Karpas-422 (cell line): ENCODE measurements at regions not wholly inside any gene's neighbourhood (a gene's known extent, or its start where the extent isn't known, plus 50 kb on each side); places are given as distances from the start of the nearest gene placed in this dataset.
A peak's percentile ranks its signal among the peaks of the same experiment; 100 is the strongest.

ENCODE experiments used
- DNase-seq: peaks from one replicate; pipeline ENCODE4 v3.0.0-alpha.2; 2015
- H2AFZ ChIP-seq: fragments of 200-600 bp; sonication (generic); 2 replicates; pipeline ENCODE4 v1.6.1; 2014; ENCODE audit warnings: antibody characterized with exemption, low read length, mixed read lengths
- H3K27ac ChIP-seq: fragments of 200-600 bp; sonication (generic); 2 replicates; pipeline ENCODE4 v1.5.1; 2014; ENCODE audit warnings: mild to moderate bottlenecking, low read length, moderate library complexity
- H3K27me3 ChIP-seq: fragments of 200-600 bp; sonication (generic); 2 replicates; pipeline ENCODE4 v1.6.1; 2014; ENCODE audit warnings: low read length, mixed read lengths
- H3K36me3 ChIP-seq: fragments of 200-600 bp; sonication (generic); 2 replicates; pipeline ENCODE4 v1.6.1; 2014; ENCODE audit warnings: low read length, mixed read lengths; ENCODE audit not compliant: insufficient read depth
- H3K4me1 ChIP-seq: fragments of 200-600 bp; sonication (generic); 2 replicates; pipeline ENCODE4 v1.6.1; 2014; ENCODE audit warnings: mild to moderate bottlenecking, low read length, mixed read lengths
- H3K4me2 ChIP-seq: fragments of 200-600 bp; sonication (generic); 2 replicates; pipeline ENCODE4 v1.6.1; 2014; ENCODE audit warnings: low read length, low read depth, mild to moderate bottlenecking; ENCODE audit not compliant: poor library complexity, severe bottlenecking
- H3K4me3 ChIP-seq: fragments of 200-600 bp; sonication (generic); 2 replicates; pipeline ENCODE4 v1.5.1; 2014; ENCODE audit warnings: mild to moderate bottlenecking, antibody characterized with exemption, low read length, mixed read lengths
- H3K79me2 ChIP-seq: fragments of 200-600 bp; sonication (generic); 2 replicates; pipeline ENCODE4 v1.6.1; 2014; ENCODE audit warnings: mild to moderate bottlenecking, low read length, mixed read lengths
- H3K9ac ChIP-seq: fragments of 200-600 bp; sonication (generic); 2 replicates; pipeline ENCODE4 v1.6.0; 2014; ENCODE audit warnings: low read length
- H3K9me2 ChIP-seq: fragments of 200-600 bp; sonication (generic), shearing (Covaris generic); replicated peaks from 2 replicates; pipeline ENCODE4 v1.6.0; 2014; ENCODE audit warnings: mild to moderate bottlenecking, low read length, moderate library complexity; ENCODE audit not compliant: insufficient read depth
- H3K9me3 ChIP-seq: fragments of 300-700, 200-600 bp; sonication (generic); 2 replicates; pipeline ENCODE4 v1.6.1; 2014; ENCODE audit warnings: low read length, mixed read lengths
- H4K20me1 ChIP-seq: fragments of 200-600 bp; sonication (generic); 2 replicates; pipeline ENCODE4 v1.6.1; 2014; ENCODE audit warnings: mild to moderate bottlenecking, antibody characterized with exemption, low read length, low read depth; ENCODE audit not compliant: insufficient read depth

DNA sequence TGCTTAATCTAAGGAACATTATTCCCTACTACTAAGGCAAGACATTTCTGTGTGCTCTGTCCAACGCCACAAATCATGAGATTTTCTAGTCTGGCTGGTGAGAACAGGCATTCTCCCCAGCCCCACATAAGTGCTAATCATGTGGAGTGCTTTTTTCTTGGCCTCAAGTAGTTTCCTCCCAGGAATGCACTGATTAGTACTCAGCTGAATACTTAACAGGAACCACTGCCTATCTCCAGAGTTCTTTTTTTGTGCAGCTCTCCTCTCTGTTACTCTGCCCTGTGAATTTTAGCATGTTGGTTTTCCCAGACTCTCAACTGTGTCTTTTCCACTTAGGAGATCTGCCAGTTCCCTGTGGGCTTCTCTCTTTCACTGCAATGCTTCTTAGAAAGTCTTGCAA, 1098.5 kb upstream of the LRRTM3 start:
- Histone ChIP-seq H3K79me2 (no peaks in the 10 kb centered on the region), H3K4me3 (no peak overlapping the region), H3K9me2 (no peaks in the 10 kb centered on the region), H3K27ac (peak overlapping the region; percentile 73), H3K27me3 (no peaks in the 10 kb centered on the region), H3K4me1 (peaks cover 39% of the 10 kb centered on the region), H2AFZ (no peak overlapping the region), H3K9ac (no peak overlapping the region; the same call in 1 of the 2 replicates), H3K9me3 (peaks cover 3% of the 10 kb centered on the region; the same call in 1 of the 2 replicates), H3K4me2 (no peak overlapping the region), H4K20me1 (no peaks in the 10 kb centered on the region), H3K36me3 (peaks cover 43% of the 10 kb centered on the region)
- no peak for DNase-seq

DNA sequence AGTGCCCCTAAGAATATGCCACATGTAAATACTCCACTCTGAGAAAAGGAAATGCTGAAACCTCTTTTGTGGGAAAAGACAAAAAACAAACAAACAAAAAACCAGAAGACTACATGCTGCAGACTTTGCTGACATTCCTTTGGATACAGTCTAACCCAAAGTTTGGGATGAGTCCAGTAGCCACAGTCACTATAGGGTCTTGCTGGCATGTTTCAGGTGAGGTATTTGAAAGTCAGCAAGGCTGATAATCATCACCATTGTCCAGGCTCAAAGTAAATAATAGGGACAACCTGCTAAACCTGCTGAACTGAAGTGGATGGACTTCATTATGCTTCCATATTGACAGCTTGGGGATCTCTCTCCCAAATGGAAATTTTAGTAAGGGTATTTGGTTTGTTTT, 1087.0 kb upstream of the LRRTM3 start:
- H3K9me2 ChIP-seq = no peaks in the 10 kb centered on the region
- H3K36me3 ChIP-seq = peaks cover 78% of the 10 kb centered on the region
- H3K9ac ChIP-seq = no peak overlapping the region
- H3K4me2 ChIP-seq = no peak overlapping the region
- H3K27me3 ChIP-seq = no peaks in the 10 kb centered on the region
- no peak overlapping the region for H3K4me3 ChIP-seq
- H3K27ac ChIP-seq = no peak overlapping the region; the same call in 1 of the 2 replicates
- DNase-seq = no peak
- peaks cover 30% of the 10 kb centered on the region for H3K4me1 ChIP-seq
- H2AFZ ChIP-seq = no peak overlapping the region
- H3K9me3 ChIP-seq = peaks cover 8% of the 10 kb centered on the region; the same call in 1 of the 2 replicates
- no peaks in the 10 kb centered on the region for H4K20me1 ChIP-seq
- peaks cover 35% of the 10 kb centered on the region for H3K79me2 ChIP-seq

GRCh38 chr10:65843203-65843602, 1082.6 kb upstream of the LRRTM3 start:
- peaks cover 75% of the 10 kb centered on the region for H3K79me2 ChIP-seq
- H3K4me3 ChIP-seq = no peak overlapping the region
- H3K9me2 ChIP-seq = no peaks in the 10 kb centered on the region
- peak overlapping the region; percentile 83 for H3K27ac ChIP-seq
- H3K36me3 ChIP-seq = peaks cover 45% of the 10 kb centered on the region
- peaks cover 8% of the 10 kb centered on the region; the same call in 1 of the 2 replicates for H3K9me3 ChIP-seq
- DNase-seq = peak; percentile 88
- H3K9ac ChIP-seq = no peak overlapping the region; the same call in 1 of the 2 replicates
- H3K4me1 ChIP-seq = peaks cover 58% of the 10 kb centered on the region
- no peaks in the 10 kb centered on the region for H3K27me3 ChIP-seq
- peak overlapping the region; percentile 36 for H3K4me2 ChIP-seq
- no peaks in the 10 kb centered on the region for H4K20me1 ChIP-seq
- no peak overlapping the region for H2AFZ ChIP-seq

DNA sequence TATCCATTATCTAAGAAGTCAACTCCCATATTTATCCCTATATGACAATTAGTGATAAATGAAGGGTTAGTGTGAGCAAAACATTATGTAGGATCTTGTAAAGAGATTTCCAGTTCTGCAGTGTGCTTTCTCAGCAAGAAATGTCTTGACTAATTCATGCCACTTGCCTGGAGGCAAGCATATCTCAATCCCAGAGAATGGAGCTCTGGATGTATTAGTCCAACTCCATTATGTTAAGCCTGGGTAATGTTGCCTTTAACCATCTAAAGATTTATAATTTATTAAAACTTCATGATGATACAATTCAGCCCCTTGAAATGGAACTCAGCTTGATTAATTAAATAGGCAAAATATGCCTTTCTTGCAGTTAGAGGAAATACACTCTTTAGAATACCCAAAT, 1079.9 kb upstream of the LRRTM3 start:
- H3K36me3 ChIP-seq = peaks cover 34% of the 10 kb centered on the region
- H3K27ac ChIP-seq = peak overlapping the region; percentile 83
- peaks cover 3% of the 10 kb centered on the region; the same call in 1 of the 2 replicates for H3K9me3 ChIP-seq
- H3K9ac ChIP-seq = no peak overlapping the region
- H3K9me2 ChIP-seq = no peaks in the 10 kb centered on the region
- DNase-seq = no peak
- H3K4me2 ChIP-seq = peak overlapping the region; percentile 55
- no peak overlapping the region for H2AFZ ChIP-seq
- no peaks in the 10 kb centered on the region for H4K20me1 ChIP-seq
- peaks cover 90% of the 10 kb centered on the region for H3K79me2 ChIP-seq
- no peaks in the 10 kb centered on the region for H3K27me3 ChIP-seq
- peak overlapping the region; percentile 1; the same call in 1 of the 2 replicates for H3K4me3 ChIP-seq
- H3K4me1 ChIP-seq = peaks cover 64% of the 10 kb centered on the region

- H3K27ac ChIP-seq = peak overlapping the region; percentile 83
- peak overlapping the region; percentile 40 for H3K9ac ChIP-seq
- no peaks in the 10 kb centered on the region for H4K20me1 ChIP-seq
- no peak overlapping the region for H2AFZ ChIP-seq
- H3K36me3 ChIP-seq = peaks cover 30% of the 10 kb centered on the region
- DNase-seq = no peak
- peaks cover 88% of the 10 kb centered on the region for H3K79me2 ChIP-seq
- H3K4me3 ChIP-seq = peak overlapping the region; percentile 1; the same call in 1 of the 2 replicates
- H3K4me1 ChIP-seq = peaks cover 64% of the 10 kb centered on the region
- H3K27me3 ChIP-seq = no peaks in the 10 kb centered on the region
- peaks cover 3% of the 10 kb centered on the region; the same call in 1 of the 2 replicates for H3K9me3 ChIP-seq
- H3K4me2 ChIP-seq = peak overlapping the region; percentile 55
- H3K9me2 ChIP-seq = no peaks in the 10 kb centered on the region
These were observed 1079.3 kb upstream of the LRRTM3 start for GRCh38 chr10:65846541-65846940.

GRCh38 chr10:65846949-65847348, 1078.9 kb upstream of the LRRTM3 start:
- H2AFZ ChIP-seq = no peak overlapping the region
- no peaks in the 10 kb centered on the region for H4K20me1 ChIP-seq
- no peaks in the 10 kb centered on the region for H3K27me3 ChIP-seq
- H3K27ac ChIP-seq = peak overlapping the region; percentile 83
- peaks cover 3% of the 10 kb centered on the region; the same call in 1 of the 2 replicates for H3K9me3 ChIP-seq
- no peak overlapping the region for H3K4me3 ChIP-seq
- H3K79me2 ChIP-seq = peaks cover 89% of the 10 kb centered on the region
- H3K9me2 ChIP-seq = no peaks in the 10 kb centered on the region
- no peak for DNase-seq
- 0 out of 2 replicates have a peak overlapping the region, but pooled peaks have one; percentile 22 for H3K9ac ChIP-seq
- H3K4me2 ChIP-seq = peak overlapping the region; percentile 55
- peaks cover 66% of the 10 kb centered on the region for H3K4me1 ChIP-seq
- peaks cover 29% of the 10 kb centered on the region for H3K36me3 ChIP-seq

- peak overlapping the region; percentile 55 for H3K4me2 ChIP-seq
- DNase-seq = no peak
- H3K27me3 ChIP-seq = no peaks in the 10 kb centered on the region
- no peak overlapping the region for H3K4me3 ChIP-seq
- no peak overlapping the region for H2AFZ ChIP-seq
- H3K9ac ChIP-seq = peak overlapping the region; percentile 22; the same call in 1 of the 2 replicates
- no peaks in the 10 kb centered on the region for H3K9me3 ChIP-seq
- H3K79me2 ChIP-seq = peaks cover 84% of the 10 kb centered on the region
- peaks cover 65% of the 10 kb centered on the region for H3K4me1 ChIP-seq
- H3K36me3 ChIP-seq = peaks cover 22% of the 10 kb centered on the region
- H4K20me1 ChIP-seq = no peaks in the 10 kb centered on the region
- H3K27ac ChIP-seq = peak overlapping the region; percentile 83
- no peaks in the 10 kb centered on the region for H3K9me2 ChIP-seq
These were observed 1078.2 kb upstream of the LRRTM3 start for GRCh38 chr10:65847436-65848230.

DNA sequence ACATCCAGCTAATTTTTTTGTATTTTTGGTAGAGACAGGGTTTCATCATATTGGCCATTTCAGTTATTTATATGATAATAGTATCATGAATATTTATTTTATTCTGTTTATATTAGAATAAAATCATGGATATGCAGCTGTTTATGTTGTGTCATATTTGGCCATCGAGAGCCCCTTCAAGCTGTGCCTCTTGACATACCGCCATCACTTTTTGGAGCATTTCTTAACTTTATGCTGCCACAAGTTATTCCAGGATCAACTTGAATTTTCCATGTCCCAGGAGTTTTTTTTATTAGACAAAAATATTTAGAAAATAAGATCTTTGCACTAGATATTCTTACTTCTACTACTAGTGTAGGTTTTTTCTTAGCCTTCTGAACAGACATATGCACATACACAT, 1067.0 kb upstream of the LRRTM3 start:
- Histone ChIP-seq H3K27ac (no peak overlapping the region), H3K9ac (no peak overlapping the region), H2AFZ (no peak overlapping the region), H3K27me3 (no peaks in the 10 kb centered on the region), H3K4me3 (no peak overlapping the region), H3K79me2 (peaks cover 77% of the 10 kb centered on the region), H3K4me1 (peaks cover 52% of the 10 kb centered on the region), H3K9me3 (no peaks in the 10 kb centered on the region), H4K20me1 (no peaks in the 10 kb centered on the region), H3K9me2 (no peaks in the 10 kb centered on the region), H3K4me2 (no peak overlapping the region), H3K36me3 (peaks cover 26% of the 10 kb centered on the region; the same call in 1 of the 2 replicates)
- no peak for DNase-seq
